ENCODE measurements at regions not wholly inside any gene's neighbourhood (a gene's known extent, or its start where the extent isn't known, plus 50 kb on each side); places are given as distances from the start of the nearest gene placed in this dataset.

GRCh38 chr4:151896880-151897279, 136.1 kb upstream of the GATB start:
- H3K9me3 Mint-ChIP-seq (ENCODE audit: insufficient read depth) = peaks cover 6% of the 10 kb centered on the region
- no peaks in the 10 kb centered on the region for H3K4me1 Mint-ChIP-seq
- no peaks in the 10 kb centered on the region for H3K27me3 Mint-ChIP-seq
- Histone ChIP-seq H3K4me2 (replicated peaks; ENCODE audit: low read depth, low read length, poor library complexity, severe bottlenecking) (no peak overlapping the region), H4K20me1 (ENCODE audit: control insufficient read depth, insufficient read depth, low read length, poor library complexity, severe bottlenecking) (no peaks in the 10 kb centered on the region), H3K9me3 (ENCODE audit: control extremely low read depth in 1 of 3, control insufficient read depth in 2 of 3, insufficient read depth in 1 of 3, low read length in 2 of 3) (peaks cover 0 to 12% (median 0%) of the 10 kb centered on the region in 3 donors), H2AFZ (ENCODE audit: insufficient read depth, low read depth, low read length, poor library complexity, severe bottlenecking) (no peak overlapping the region), H3K36me3 (replicated peaks in 1 of 2; ENCODE audit: control extremely low read depth in 1 of 2, control insufficient read depth in 1 of 2, extremely low read depth in 1 of 2, insufficient read depth in 2 of 2, low read length in 1 of 2) (no peaks in the 10 kb centered on the region), H3K27me3 (replicated peaks in 1 of 4; ENCODE audit: control extremely low read depth in 1 of 4, control insufficient read depth in 3 of 4, insufficient read depth in 4 of 4, low read length in 3 of 4) (peaks cover 0 to 3% (median 0%) of the 10 kb centered on the region in 4 experiments), H3K4me3 (ENCODE audit: control extremely low read depth in 1 of 5, extremely low read depth in 1 of 5, insufficient read depth in 1 of 5, low read depth in 2 of 5, low read length in 4 of 5) (no peak overlapping the region), H3K27ac (ENCODE audit: low read length in 2 of 2) (no peak overlapping the region), H3K79me2 (ENCODE audit: control insufficient read depth, insufficient read depth, low read length) (no peaks in the 10 kb centered on the region), H3K9ac (ENCODE audit: low read length) (no peak overlapping the region), H3K4me1 (ENCODE audit: control insufficient read depth in 2 of 2, insufficient read depth in 2 of 2, low read length in 2 of 2) (no peaks in the 10 kb centered on the region)
- H3K4me3 Mint-ChIP-seq = no peak overlapping the region
- ChIA-PET CTCF (no interaction called here), POLR2A (no interaction called here)
- intact Hi-C loops (cut with micrococcal nuclease) = no loop called here
- H3K27ac Mint-ChIP-seq = no peak overlapping the region
- DNase-seq (no peak), ATAC-seq (ENCODE audit: low read depth) (no peak)
- 97% methylated on average over 2 of the region's 2 CpGs for WGBS (ENCODE audit: insufficient coverage)
- TF ChIP-seq CTCF (IDR thresholded peaks at IDR 0.05) (no peak), EZH2 (IDR thresholded peaks at IDR 0.05; ENCODE audit: borderline replicate concordance, insufficient read depth, low read depth, low read length, poor library complexity, severe bottlenecking) (no peak)

- ChIA-PET CTCF (no interaction called here), POLR2A (no interaction called here)
- Histone ChIP-seq H3K4me2 (replicated peaks; ENCODE audit: low read depth, low read length, poor library complexity, severe bottlenecking) (no peak overlapping the region), H3K9me3 (ENCODE audit: control extremely low read depth in 1 of 3, control insufficient read depth in 2 of 3, insufficient read depth in 1 of 3, low read length in 2 of 3) (peaks cover 0 to 12% (median 0%) of the 10 kb centered on the region in 3 donors), H3K79me2 (ENCODE audit: control insufficient read depth, insufficient read depth, low read length) (no peaks in the 10 kb centered on the region), H3K4me3 (ENCODE audit: control extremely low read depth in 1 of 5, extremely low read depth in 1 of 5, insufficient read depth in 1 of 5, low read depth in 2 of 5, low read length in 4 of 5) (no peak overlapping the region), H3K27ac (ENCODE audit: low read length in 2 of 2) (no peak overlapping the region), H3K27me3 (replicated peaks in 1 of 4; ENCODE audit: control extremely low read depth in 1 of 4, control insufficient read depth in 3 of 4, insufficient read depth in 4 of 4, low read length in 3 of 4) (peaks cover 0 to 3% (median 0%) of the 10 kb centered on the region in 4 experiments), H2AFZ (ENCODE audit: insufficient read depth, low read depth, low read length, poor library complexity, severe bottlenecking) (no peak overlapping the region), H3K9ac (ENCODE audit: low read length) (no peak overlapping the region), H3K36me3 (replicated peaks in 1 of 2; ENCODE audit: control extremely low read depth in 1 of 2, control insufficient read depth in 1 of 2, extremely low read depth in 1 of 2, insufficient read depth in 2 of 2, low read length in 1 of 2) (no peaks in the 10 kb centered on the region), H3K4me1 (ENCODE audit: control insufficient read depth in 2 of 2, insufficient read depth in 2 of 2, low read length in 2 of 2) (no peaks in the 10 kb centered on the region), H4K20me1 (ENCODE audit: control insufficient read depth, insufficient read depth, low read length, poor library complexity, severe bottlenecking) (no peaks in the 10 kb centered on the region)
- H3K4me3 Mint-ChIP-seq = no peak overlapping the region
- H3K4me1 Mint-ChIP-seq = no peaks in the 10 kb centered on the region
- ATAC-seq (ENCODE audit: low read depth) (no peak), DNase-seq (no peak)
- H3K9me3 Mint-ChIP-seq (ENCODE audit: insufficient read depth) = no peaks in the 10 kb centered on the region
- H3K27me3 Mint-ChIP-seq = no peaks in the 10 kb centered on the region
- H3K27ac Mint-ChIP-seq = no peak overlapping the region
- TF ChIP-seq CTCF (IDR thresholded peaks at IDR 0.05) (no peak), EZH2 (IDR thresholded peaks at IDR 0.05; ENCODE audit: borderline replicate concordance, insufficient read depth, low read depth, low read length, poor library complexity, severe bottlenecking) (no peak)
- intact Hi-C loops (cut with micrococcal nuclease) = no loop called here
- 100% methylated on average over 3 of the region's 3 CpGs for WGBS (ENCODE audit: insufficient coverage)
Measured at GRCh38 chr4:151895671-151896070, 134.9 kb upstream of the GATB start.

All from B cell (primary cell).